Colonic mucosa (tissue), 4 donors: ENCODE measurements at regions not wholly inside any gene's neighbourhood (a gene's known extent, or its start where the extent isn't known, plus 50 kb on each side); places are given as distances from the start of the nearest gene placed in this dataset.

Source experiments
- DNase-seq: peaks from one replicate; pipeline ENCODE4 v3.0.0-alpha.2; 2020
- H3K27ac ChIP-seq: fragments of 200-600 bp; one replicate; pipeline ENCODE4 v1.8.0; 2021
- H3K27me3 ChIP-seq: fragments of 200-600 bp; one replicate; pipeline ENCODE4 v1.8.0; 2021
- H3K36me3 ChIP-seq: fragments of 200-600 bp; one replicate; pipeline ENCODE4 v1.8.0; 2021
- H3K4me1 ChIP-seq: fragments of 200-600 bp; one replicate; pipeline ENCODE4 v1.8.0; 2021; ENCODE audit warnings: mild to moderate bottlenecking
- H3K4me3 ChIP-seq: fragments of 200-600 bp; one replicate; pipeline ENCODE4 v1.8.0; 2021
- H3K9ac ChIP-seq, 2 donors: one replicate each; pipeline ENCODE4 v1.7.0; 2013; ENCODE audit warnings: control low read depth in 2 of 2, low read depth in 2 of 2, low read length in 2 of 2
- H3K9me3 ChIP-seq: fragments of 200-600 bp; one replicate; pipeline ENCODE4 v1.8.0; 2021
- CTCF ChIP-seq: fragments of 200-600 bp; IDR thresholded peaks from one replicate; pipeline ENCODE4 v1.8.0; 2022; ENCODE audit warnings: antibody characterized with exemption, mild to moderate bottlenecking
- intact Hi-C: fragments of 100-400 bp; cut with DNase I; formaldehyde crosslinking; loops from one replicate; pipeline ENCODE4 v1.14.1; 2022
- donor health status: healthy.
- donor health status: DM: no; HTN: no; CAD: no.
- donor health status: DM: no; HTN: no; CAD: no.

DNA sequence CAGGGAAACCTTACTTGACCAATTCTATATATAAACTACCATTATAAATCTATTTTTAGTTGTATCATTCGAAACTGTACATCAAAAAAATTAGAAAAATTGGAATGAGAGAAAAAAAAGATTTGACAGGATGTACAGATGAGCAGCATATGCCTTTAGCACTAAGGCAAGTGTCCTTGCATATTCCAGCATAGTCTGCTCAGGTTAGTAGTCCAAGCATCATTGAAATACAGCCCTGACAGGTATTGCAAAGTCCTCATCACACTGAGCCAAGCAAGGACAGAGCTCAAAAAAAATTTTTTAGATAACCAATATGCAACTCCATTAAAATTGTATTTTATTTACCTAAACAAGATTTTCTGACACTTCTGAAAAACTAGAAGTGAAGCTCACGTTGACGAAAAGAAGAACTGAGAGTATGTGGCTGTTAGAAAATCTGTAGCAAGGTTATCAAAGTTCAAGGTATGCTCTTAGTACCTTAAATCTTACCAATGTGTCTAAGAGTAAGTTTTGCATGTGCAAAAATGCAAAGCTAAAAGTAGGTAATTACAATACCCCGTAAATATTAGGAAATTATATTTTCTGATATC is 465.6 kb upstream of the ADGRL4 start:
- no peak overlapping the region for H3K9ac ChIP-seq
- H3K4me1 ChIP-seq: no peaks in the 10 kb centered on the region
- H3K4me3 ChIP-seq: no peak overlapping the region
- H3K27me3 ChIP-seq: no peaks in the 10 kb centered on the region
- no peaks in the 10 kb centered on the region for H3K9me3 ChIP-seq
- TF ChIP-seq CTCF: no peak
- no peak for DNase-seq
- no peak overlapping the region for H3K27ac ChIP-seq
- H3K36me3 ChIP-seq: no peaks in the 10 kb centered on the region
- intact Hi-C loops: no loop called here

- Histone ChIP-seq H3K36me3 (no peaks in the 10 kb centered on the region), H3K4me3 (no peak overlapping the region), H3K9me3 (no peaks in the 10 kb centered on the region), H3K27ac (no peak overlapping the region), H3K9ac (no peak overlapping the region), H3K27me3 (no peaks in the 10 kb centered on the region), H3K4me1 (no peaks in the 10 kb centered on the region)
- TF ChIP-seq CTCF: no peak
- intact Hi-C loops: no loop called here
- no peak for DNase-seq
Measured at GRCh38 chr1:79469139-79469538, 462.6 kb upstream of the ADGRL4 start.

DNA sequence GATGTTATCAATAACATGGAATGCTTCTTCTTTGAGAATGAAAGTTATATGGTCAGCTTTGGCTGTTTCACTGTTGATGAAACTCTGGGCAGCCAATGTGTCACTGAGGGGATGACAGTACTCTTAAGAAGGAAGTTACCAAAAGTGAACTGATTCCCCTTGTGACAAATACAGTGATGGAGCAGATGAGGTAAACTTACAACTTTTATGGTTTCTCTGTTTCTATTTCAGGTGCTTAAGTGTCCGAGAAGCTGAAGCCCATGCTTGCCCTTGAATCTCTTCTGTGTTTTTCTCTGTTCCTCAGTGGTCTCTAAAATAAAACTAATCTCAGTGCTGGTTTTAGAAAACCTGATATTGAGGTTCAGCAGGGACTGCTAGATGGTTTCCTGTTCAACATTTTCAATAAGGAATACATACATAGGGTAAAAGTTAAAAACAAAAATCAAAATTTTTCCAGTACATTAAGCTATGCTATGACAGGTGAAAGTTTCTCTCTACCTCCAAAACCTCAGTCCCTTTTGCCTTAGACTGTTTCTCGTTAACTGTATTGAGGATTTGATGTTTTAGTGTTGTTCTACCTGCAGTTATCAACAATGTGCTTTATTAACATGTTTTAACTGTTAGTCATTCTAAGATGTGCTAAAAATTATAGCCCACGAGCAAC is 454.4 kb upstream of the ADGRL4 start:
- intact Hi-C loops: no loop called here

GRCh38 chr1:79457562-79458224 is 451.2 kb upstream of the ADGRL4 start:
- Histone ChIP-seq H3K36me3 (no peaks in the 10 kb centered on the region), H3K27me3 (no peaks in the 10 kb centered on the region), H3K9me3 (no peaks in the 10 kb centered on the region), H3K9ac (no peak overlapping the region), H3K4me1 (no peaks in the 10 kb centered on the region), H3K4me3 (no peak overlapping the region), H3K27ac (no peak overlapping the region)
- intact Hi-C loops: no loop called here
- no peak for TF ChIP-seq CTCF
- DNase-seq: no peak

More for the DNA sequence above, 454.4 kb upstream of the ADGRL4 start:
- Histone ChIP-seq H3K27ac (no peak overlapping the region), H3K4me1 (no peaks in the 10 kb centered on the region), H3K4me3 (no peak overlapping the region), H3K9me3 (no peaks in the 10 kb centered on the region), H3K9ac (no peak overlapping the region), H3K27me3 (no peaks in the 10 kb centered on the region), H3K36me3 (no peaks in the 10 kb centered on the region)
- no peak for TF ChIP-seq CTCF
- DNase-seq: no peak

DNA sequence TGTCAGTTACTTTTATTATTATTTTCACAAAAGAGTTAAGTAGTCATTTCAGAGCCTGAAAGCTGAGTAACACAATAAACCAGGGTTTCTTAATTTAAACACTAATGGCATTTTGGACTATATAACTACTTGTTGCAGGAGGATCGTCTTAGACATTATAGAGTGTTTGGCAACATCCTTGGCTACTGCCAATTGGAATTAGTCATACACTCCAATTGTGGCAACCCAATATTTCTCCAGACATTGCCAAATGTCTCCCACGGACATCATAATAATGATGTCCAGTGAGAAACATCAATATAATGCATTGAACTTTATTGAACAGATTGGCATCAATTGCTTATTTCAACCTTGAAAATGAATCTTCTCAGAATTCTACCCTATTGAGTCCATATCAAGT is 441.9 kb upstream of the ADGRL4 start:
- H3K9me3 ChIP-seq: no peaks in the 10 kb centered on the region
- H3K4me3 ChIP-seq: no peak overlapping the region
- H3K27me3 ChIP-seq: no peaks in the 10 kb centered on the region
- no peaks in the 10 kb centered on the region for H3K36me3 ChIP-seq
- intact Hi-C loops: no loop called here
- H3K27ac ChIP-seq: no peak overlapping the region
- H3K9ac ChIP-seq: no peak overlapping the region
- DNase-seq: no peak
- no peak for TF ChIP-seq CTCF
- H3K4me1 ChIP-seq: no peaks in the 10 kb centered on the region
